Right atrium auricular region (tissue), 2 donors: ENCODE measurements at regions not wholly inside any gene's neighbourhood (a gene's known extent, or its start where the extent isn't known, plus 50 kb on each side); places are given as distances from the start of the nearest gene placed in this dataset.

Experiments used
- DNase-seq: peaks from one replicate; pipeline ENCODE4 v3.0.0-alpha.2; 2019; ENCODE audit warnings: low spot score
- H3K27ac ChIP-seq, 2 donors: fragments of 200-600 bp; sonication (generic); 1 replicate in 1 of 2; 2 replicates in 1 of 2; pipeline ENCODE4 v1.5.1; 2016 to 2019
- H3K27me3 ChIP-seq, 2 donors: fragments of 200-600 bp; sonication (generic); one replicate each; pipeline versions ENCODE4 v1.5.1 to v1.6.0; 2017 to 2019
- H3K36me3 ChIP-seq: fragments of 200-600 bp; sonication (generic); one replicate; pipeline ENCODE4 v1.5.1; 2016
- H3K4me1 ChIP-seq, 2 donors: fragments of 200-600 bp; sonication (generic); one replicate each; pipeline versions ENCODE4 v1.5.1 to v1.6.0; 2017 to 2019
- H3K4me3 ChIP-seq, 2 donors: fragments of 200-600 bp; sonication (generic); 1 replicate in 1 of 2; 2 replicates in 1 of 2; pipeline ENCODE4 v1.5.1; 2017 to 2019; ENCODE audit warnings: mild to moderate bottlenecking in 1 of 2, moderate library complexity in 1 of 2
- H3K9me3 ChIP-seq, 2 donors: fragments of 200-600 bp; sonication (generic); one replicate each; pipeline ENCODE4 v1.5.1; 2019
- CTCF ChIP-seq, 2 donors: fragments of 200-600 bp; sonication (generic); IDR thresholded peaks; one replicate each; pipeline ENCODE4 v1.5.1; 2019; ENCODE audit warnings: antibody characterized with exemption in 2 of 2

- Histone ChIP-seq H3K36me3 (no peaks in the 10 kb centered on the region), H3K27me3 (no peaks in the 10 kb centered on the region), H3K9me3 (no peaks in the 10 kb centered on the region), H3K4me3 (no peak overlapping the region), H3K4me1 (peaks cover 0 to 18% of the 10 kb centered on the region in 2 donors), H3K27ac (no peak overlapping the region)
- DNase-seq, result no peak
- no peak for TF ChIP-seq CTCF (IDR thresholded peaks at IDR 0.05)
These were observed 734.5 kb upstream of the ZNF608 start for GRCh38 chr5:125480911-125481310.

DNA sequence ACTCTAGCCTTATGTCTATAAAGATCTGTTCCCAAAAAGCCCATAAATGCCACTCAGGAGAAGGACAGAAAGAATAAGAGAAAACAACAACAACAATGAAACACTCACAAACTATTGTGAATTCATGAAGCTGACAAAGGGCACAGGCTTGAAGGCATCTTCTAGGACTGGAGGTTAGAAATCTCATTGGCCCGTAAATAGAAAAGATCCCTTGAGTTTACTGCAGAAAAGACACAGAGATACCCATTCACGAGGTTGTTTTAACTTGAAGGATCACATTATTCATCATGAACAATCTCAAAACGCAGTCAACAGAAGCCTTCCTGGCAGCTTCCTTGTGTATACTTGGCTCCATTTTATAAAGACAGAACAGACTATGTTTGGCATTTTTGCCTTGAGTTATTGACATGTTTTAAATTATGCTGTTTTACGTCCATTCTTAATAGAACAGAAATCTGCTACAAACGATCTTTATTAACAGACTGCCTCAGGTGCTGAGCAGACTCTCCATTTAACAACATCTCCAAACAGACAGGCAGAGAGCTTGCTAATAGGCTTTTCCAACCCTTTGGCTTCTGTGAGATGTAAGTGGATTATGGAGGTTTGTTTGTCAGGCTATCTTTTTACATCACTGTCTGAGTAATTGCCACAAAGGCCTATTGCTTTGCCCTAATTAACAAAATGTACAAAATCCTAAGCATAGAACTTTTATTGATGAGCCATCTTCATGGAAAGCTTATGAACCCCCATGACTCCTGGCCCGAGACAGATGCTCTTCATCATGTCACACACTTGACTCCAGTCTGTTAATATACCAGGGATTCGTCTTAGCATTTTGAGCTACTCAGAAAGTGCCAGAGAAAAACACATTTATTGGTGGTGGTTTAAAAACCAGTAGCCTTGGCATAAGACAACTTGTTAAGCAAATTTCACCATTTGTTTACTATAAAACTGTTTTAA is 735.3 kb upstream of the ZNF608 start:
- H3K36me3 ChIP-seq, result no peaks in the 10 kb centered on the region
- H3K27me3 ChIP-seq, result no peaks in the 10 kb centered on the region
- no peak for TF ChIP-seq CTCF (IDR thresholded peaks at IDR 0.05)
- peaks cover 0 to 20% of the 10 kb centered on the region in 2 donors for H3K4me1 ChIP-seq
- no peak overlapping the region for H3K4me3 ChIP-seq
- no peaks in the 10 kb centered on the region for H3K9me3 ChIP-seq
- DNase-seq, result no peak
- H3K27ac ChIP-seq, result no peak overlapping the region

- TF ChIP-seq CTCF (IDR thresholded peaks at IDR 0.05), result no peak
- Histone ChIP-seq H3K9me3 (no peaks in the 10 kb centered on the region), H3K27ac (peak overlapping the region in 1 of 2 donors; percentile 70), H3K36me3 (no peaks in the 10 kb centered on the region), H3K4me1 (peaks cover 0 to 20% of the 10 kb centered on the region in 2 donors), H3K27me3 (no peaks in the 10 kb centered on the region), H3K4me3 (no peak overlapping the region)
- no peak for DNase-seq
These were observed 737.2 kb upstream of the ZNF608 start for GRCh38 chr5:125483609-125484008.

DNA sequence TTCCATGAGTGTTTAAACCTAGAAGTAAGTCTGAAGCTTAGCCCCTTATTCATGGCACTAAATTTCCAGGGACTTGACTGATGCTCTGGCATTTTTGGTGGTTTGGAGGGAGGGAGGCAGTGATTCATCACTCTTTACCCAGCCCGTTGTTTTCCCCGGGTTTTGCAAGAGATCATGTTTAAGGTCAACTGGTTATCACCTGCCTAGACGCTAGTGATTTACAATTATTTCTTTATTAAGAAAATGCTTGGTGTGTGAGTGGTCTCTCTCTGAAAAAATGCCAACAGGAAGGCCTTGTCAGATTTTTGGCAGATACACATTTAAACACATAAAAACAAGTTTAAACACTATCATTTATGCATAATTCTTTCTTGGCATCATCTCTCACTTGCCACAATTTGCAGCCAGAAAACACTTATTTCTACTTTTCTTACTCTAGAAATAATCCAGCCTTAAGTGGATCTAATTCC is 737.9 kb upstream of the ZNF608 start:
- Histone ChIP-seq H3K36me3 (no peaks in the 10 kb centered on the region), H3K27me3 (no peaks in the 10 kb centered on the region), H3K4me3 (no peak overlapping the region), H3K9me3 (no peaks in the 10 kb centered on the region), H3K27ac (peak overlapping the region; percentile 70 to 81), H3K4me1 (peaks cover 0 to 20% of the 10 kb centered on the region in 2 donors)
- no peak for TF ChIP-seq CTCF (IDR thresholded peaks at IDR 0.05)
- DNase-seq, result no peak

DNA sequence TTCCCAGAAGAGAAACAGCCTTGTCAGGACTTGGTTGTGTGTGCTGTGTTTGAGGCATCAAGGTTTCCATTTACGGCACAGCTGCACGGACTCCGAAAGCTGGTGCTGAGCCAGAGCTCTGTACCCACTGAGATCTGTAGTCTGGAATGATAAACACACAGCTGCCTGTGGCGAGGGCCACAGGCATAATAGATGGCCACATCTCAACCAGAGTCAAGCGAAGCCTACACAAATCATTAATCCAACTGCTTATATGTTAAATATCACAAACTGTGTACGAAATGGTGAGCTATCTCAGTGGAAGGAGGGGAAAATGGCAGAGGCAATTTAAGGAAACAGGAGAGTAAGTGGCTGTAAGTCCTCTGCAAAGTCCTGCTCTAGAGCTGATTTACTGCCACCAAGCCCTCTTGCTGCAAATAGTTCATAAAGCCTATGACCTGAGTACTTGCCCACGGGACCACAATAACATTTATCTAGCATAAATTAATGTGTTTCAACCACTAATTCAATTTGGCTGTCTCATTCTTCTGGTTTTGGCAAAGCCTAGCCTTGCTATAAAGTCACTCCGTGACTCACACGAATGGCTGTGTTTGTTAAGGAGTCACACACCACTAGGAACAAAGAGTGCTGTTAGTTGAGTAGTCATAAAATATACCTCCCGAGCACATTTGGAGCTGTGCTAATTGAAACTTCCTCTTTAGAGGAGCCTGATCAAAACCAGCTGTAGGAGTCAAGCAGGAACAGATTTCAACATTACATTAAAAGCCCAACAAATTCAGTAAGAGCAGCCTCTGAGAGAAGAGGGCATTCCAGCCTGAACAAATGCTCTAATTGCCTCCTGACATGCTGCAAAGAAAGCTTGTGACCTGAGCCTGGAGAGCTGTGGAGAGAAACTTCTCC is 738.6 kb upstream of the ZNF608 start:
- Histone ChIP-seq H3K27ac (peak overlapping the region; percentile 70 to 81), H3K27me3 (no peaks in the 10 kb centered on the region), H3K9me3 (no peaks in the 10 kb centered on the region), H3K4me1 (peaks cover 0 to 20% of the 10 kb centered on the region in 2 donors), H3K36me3 (no peaks in the 10 kb centered on the region), H3K4me3 (no peak overlapping the region)
- DNase-seq, result peak; percentile 72
- no peak for TF ChIP-seq CTCF (IDR thresholded peaks at IDR 0.05)
